Right forelimb (tissue), 1 donor: ENCODE measurements at regions not wholly inside any gene's neighbourhood (a gene's known extent, or its start where the extent isn't known, plus 50 kb on each side); places are given as distances from the start of the nearest gene placed in this dataset.

Experiments
- DNase-seq: peaks from one replicate; pipeline ENCODE4 v3.0.0-alpha.2; 2018

- DNase-seq: no peak
These were observed 78.4 kb upstream of the GSE1 start for GRCh38 chr16:85534536-85535351.

- DNase-seq: no peak
These were observed 77.6 kb upstream of the GSE1 start for GRCh38 chr16:85535352-85536072.

DNA sequence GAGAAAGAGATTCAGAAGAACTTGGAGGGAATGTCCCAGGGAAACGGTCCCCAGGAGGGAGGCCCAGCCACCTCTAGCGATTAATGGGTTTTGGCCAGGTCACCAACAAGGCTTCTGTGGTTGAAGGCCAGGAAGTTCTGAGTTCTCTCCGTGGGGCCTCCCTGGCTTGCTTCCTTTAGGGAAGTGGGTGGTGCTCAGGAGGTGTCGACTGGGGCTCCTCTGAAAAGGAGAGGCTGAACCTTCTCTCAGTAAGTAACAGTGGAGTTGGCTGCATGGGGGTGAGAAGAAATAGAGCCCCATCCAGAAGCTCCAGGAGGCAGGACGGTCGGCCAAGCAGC is 77.1 kb upstream of the GSE1 start:
- no peak for DNase-seq

DNA sequence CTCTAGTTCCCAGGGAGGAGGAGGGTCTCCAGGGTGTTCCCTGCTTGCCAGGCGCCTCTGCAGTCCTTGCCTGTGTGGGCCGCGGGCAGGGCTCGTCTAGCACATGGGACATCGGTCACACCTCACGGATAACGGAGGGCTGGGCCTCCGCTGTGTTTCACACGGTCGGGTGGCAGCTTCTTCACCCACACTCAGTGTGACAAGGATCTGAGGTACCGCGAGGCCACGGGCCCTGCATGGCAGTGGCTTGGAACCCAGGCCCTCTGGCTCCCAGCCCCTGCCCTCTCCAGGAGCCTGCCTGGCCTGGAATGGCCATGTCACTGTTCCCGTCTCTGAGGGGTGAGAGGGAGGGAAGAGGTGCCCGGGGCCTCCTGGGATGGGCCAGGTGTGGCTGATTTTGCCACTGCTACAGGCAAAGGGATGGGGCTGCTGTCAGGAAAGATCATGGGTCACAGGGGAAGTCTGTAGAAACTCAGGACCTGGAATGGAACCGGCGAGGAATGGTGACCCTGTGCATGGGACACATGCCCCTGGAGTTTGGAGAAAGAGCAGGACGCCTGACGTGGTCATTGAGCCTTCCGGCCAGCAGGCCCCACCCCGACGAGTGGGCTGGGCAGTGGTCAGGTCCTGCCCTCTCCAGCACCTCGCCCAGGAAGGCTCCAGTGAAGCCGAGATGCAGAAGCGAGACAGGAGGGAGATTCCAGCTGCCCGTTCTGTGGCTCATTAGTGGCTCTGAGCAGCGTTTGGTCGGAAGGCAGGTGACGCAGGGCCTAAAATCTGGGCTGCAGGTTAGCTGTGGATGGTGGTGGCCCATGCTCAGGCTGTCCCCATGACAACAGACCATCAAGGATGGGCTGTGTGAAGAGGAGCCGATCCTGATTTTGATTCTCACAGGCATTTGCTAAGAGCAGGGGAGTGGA is 76.5 kb upstream of the GSE1 start:
- no peak for DNase-seq

GRCh38 chr16:85537331-85537788 is 75.8 kb upstream of the GSE1 start:
- no peak for DNase-seq

- no peak for DNase-seq
These were observed 75.2 kb upstream of the GSE1 start for GRCh38 chr16:85537795-85538401.

GRCh38 chr16:85539084-85539483 is 74.0 kb upstream of the GSE1 start:
- no peak for DNase-seq

- DNase-seq: no peak
These were observed 73.4 kb upstream of the GSE1 start for GRCh38 chr16:85539629-85540291.

DNA sequence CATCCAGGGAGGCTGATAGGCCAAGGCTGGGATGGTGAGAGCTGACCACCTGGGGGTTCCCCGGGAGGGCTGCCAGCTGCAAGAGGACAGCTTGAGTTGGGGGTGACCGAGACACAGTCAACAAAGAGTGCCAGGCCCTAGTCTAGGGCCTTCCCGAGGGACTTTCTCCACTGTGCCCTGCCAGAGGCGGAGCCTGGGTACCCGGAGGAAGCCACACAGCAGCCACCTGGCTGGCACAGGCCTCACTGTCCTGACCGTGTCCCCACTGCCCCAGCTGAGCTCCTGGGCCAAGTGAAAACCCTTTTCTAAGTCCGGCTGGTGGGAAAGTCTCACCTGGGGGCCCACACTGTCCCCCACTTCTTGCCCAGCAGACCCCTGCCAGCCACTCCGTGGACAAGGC is 71.9 kb upstream of the GSE1 start:
- no peak for DNase-seq

DNA sequence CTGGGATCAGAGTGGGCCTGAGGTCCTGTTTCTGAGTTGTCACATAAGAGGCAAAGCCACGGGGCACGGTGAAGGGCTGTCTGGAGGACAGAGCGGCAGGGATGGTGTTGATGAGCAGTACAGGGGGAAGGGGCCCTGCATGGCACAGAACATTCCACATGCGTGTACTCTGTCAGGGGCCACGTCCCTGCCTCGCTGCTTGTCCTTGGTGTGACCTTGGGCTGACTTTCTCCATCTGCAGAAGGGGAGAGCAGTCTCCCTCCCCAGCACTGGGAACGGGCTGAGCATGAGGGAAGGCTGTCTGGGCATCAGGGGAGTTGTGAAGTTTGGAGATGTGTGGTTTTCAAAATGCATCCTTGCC is 71.5 kb upstream of the GSE1 start:
- no peak for DNase-seq

GRCh38 chr16:85541980-85542900 is 70.9 kb upstream of the GSE1 start:
- DNase-seq: no peak

DNA sequence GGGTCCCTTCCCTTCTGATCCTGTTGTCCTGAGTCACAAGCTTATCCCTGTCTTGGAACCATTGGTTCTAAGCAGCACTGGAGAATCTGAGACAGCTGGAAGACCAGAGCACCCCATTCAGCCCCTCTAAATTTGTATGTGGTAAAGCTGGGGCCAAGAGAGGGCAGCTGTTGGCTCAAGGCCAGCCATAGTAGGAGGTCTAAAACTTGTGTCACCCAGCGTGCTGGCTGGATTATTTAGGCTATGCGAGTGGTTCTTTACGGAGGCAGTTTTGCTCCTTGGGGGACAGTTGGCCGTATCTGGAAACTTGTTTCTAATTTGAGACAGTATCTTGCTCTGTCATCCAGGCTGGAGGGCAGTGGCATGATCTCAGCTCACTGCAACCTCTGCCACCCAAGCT is 69.6 kb upstream of the GSE1 start:
- no peak for DNase-seq

DNA sequence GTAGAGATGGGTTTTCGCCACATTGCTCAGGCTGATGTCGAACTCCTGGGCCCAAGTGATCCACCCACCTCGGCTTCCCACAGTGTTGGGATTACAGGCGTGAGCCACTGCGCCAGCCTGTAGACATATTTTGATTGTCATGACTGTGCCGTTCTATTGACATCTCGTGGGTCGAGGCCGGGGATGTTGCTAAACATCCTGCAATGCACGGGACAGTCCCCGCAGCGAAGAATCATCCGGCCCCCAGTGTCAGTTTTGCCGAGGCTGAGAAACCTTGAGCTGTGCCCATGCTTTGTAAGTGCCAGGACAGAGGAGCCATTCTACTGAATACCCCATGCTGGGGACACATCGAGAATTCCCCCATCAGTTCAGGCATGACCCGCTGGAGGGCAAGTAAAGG is 69.1 kb upstream of the GSE1 start:
- no peak for DNase-seq

GRCh38 chr16:85544668-85545067 is 68.5 kb upstream of the GSE1 start:
- no peak for DNase-seq

- no peak for DNase-seq
These were observed 67.8 kb upstream of the GSE1 start for GRCh38 chr16:85545227-85545818.

- DNase-seq: no peak
These were observed 66.3 kb upstream of the GSE1 start for GRCh38 chr16:85546585-85547447.

DNA sequence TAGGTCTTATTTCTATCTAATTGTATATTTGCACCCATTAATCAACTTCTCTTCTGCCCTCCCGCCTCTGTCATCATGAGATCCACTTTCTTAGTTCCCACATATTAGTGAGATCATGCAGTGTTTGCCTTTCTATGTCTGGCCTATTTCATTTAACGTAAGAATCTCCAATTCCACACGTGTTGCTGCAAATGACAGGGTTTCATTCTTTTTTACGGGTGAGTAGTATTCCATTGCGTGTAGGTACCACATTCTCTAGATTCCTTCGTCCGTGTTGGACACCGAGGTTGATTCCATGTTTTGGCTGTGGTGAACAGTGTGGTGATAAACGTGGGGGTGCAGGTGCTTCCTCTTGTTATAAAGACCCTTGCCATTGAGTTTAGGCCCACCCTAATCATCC is 64.7 kb upstream of the GSE1 start:
- no peak for DNase-seq

GRCh38 chr16:85549766-85550421 is 63.2 kb upstream of the GSE1 start:
- no peak for DNase-seq

- DNase-seq: no peak
These were observed 62.7 kb upstream of the GSE1 start for GRCh38 chr16:85550422-85550864.
